ENCODE measurements at regions not wholly inside any gene's neighbourhood (a gene's known extent, or its start where the extent isn't known, plus 50 kb on each side); places are given as distances from the start of the nearest gene placed in this dataset.
A peak's percentile ranks its signal among the peaks of the same experiment; 100 is the strongest.

DNA sequence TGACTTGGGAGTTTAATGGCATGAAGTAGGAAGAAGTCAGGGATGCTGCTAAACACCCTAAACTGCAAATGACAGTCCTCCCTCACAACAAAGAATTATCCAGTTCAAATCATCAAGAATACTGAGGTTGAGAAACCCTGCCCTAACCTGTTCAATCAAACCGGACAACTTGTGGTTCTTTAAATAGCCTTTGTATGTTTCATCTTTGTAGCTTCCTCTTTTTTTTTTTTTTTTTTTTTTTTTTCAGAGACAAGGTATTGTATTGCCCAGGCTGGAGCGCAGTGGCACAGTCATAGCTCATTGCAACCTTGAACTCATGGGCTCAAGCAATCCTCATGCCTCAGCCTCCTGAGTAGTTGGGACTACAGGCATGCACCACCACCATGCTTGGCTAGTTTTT is 52.5 kb upstream of the TTC29 start:
- DNase-seq, result no peak

DNA sequence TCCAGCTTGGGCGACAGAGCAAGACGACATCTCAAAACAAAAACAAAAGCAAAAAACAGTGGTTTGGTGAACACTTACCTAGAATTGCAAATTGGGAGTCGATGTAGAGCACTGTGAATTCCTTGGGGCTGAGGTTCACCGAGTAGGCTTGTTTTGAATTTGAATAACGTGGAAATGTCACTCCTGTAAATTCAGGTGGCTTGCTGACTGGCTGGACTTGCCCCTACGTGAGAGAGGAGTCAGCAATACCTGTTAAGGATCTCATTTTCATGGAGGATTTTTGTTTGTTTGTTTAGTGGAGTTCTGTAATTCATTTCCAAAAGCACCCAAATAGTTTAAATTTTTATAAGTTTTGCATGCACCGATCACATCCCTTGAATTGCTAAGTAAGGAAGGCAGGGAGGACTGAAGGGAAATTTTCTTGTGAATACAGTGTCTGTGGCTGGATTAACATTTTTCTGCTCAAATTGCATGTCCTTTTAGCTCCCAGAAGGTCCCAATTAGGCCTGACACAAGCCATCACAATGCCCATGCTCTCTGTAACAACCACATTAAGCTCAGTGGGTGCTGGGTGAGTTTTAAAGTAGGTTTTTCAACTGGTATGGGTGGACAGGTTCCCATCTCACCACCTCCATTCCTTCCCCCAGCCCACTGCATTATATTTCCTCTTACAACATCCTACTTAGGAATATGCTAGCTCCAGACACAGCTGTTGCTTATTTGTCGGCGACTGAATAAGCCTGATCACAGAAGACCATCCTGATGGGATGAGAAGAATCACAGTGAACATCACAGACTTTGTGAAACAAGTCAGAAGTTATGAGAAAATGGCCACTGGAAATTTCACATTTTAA is 58.5 kb upstream of the TTC29 start:
- DNase-seq, result no peak

DNA sequence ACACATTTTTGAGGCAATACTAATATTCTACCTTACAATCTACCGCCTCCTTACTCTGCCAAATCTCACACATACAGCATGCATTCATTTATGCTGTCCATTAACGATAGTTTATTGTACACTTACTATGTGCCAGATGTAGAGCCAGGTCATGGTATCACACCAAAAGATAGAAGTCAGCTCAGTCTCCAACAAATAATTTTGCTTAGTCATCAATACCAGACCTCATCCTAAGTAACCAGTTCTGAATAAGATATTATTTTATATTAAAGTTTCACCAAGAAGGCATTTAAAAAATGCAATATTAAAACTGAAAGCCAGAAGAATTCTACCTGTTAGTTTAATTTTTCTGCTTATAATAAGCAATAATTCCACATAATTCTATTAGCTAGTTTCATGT is 60.6 kb upstream of the TTC29 start:
- DNase-seq, result no peak

DNA sequence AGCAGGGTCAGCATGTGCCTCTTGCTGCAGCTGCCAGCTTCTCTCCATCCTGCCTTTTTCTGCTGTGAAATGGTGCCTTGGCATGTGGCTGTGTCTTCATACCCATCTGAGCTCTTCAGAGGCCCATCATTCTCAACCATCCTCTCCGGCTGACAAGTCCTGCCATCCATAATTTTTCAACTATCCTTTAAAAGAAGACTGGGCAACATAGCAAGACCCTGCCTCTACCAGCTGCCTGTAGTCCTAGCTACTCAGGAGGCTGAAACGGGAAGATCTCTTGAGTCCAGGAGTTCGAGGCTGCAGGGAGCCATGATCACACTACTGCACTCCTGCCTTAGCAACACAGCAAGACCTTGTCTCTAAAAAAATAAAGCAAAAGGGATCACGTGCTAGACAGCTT is 64.2 kb upstream of the TTC29 start:
- no peak for DNase-seq

DNA sequence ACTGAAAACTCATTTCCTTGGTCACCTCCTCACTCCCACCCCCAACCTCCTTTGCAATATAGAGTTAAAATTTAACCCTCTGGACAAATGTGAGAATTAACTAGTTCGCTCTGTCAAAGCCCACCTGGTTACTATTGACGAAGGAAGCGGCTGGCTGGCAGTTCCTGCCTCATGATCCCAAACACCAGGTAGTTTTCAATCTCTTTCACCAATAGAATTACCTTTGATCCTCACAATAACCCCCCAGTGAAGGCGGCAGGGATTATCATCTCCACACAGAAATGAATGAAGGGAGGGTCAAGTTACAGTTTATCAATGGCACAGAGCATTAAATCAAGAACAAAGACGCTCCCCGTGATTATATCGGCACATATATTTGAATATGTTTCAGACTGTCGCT is 65.7 kb upstream of the TTC29 start:
- no peak for DNase-seq

DNA sequence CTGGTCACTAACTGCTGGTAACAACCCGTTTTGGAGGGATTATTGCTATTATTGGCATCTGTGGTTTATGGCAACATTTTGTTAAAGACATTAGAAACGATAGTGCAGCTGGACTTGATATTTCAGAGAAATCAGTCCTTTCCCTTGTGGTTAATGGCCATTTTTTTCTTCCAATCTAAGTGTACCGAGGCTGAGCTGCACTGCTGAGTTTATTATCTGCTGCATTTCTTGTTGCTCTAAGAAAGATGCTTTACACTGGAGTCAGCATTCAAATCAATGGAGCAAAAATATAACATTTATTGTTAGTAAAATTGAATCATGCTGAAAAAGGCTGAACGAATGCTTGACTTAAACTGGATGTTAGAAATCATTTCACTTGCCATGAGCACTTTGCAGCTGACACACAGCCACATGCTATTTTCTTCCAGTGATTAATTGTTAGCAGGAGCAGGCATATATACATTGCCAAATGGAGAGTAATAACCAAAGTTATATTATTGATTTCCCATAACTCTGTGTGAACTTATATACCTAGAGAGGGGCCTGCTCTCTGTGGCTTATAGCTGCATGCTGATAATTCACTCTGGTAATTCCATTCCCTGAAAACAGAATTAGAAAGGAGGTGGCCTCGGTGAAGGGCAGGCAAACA is 66.5 kb upstream of the TTC29 start:
- no peak for DNase-seq

DNA sequence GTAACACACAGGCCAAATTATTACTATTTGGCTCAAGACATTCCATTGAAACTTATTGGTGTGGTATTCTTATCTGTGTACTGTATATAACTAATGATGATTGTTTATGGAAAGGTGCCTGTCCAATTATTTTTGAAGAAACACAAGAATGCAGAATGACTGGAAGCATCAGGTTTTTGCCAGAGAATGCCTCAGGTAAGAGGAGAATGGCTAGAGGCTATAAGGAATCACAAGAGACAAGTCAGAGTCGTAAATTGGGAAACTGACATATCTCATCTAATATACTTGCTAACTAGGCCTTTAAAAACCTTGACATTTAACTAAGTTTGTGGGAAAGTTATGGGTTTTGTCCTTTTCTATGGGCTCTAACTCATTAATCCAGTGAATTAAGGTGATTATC is 69.3 kb upstream of the TTC29 start:
- no peak for DNase-seq

DNA sequence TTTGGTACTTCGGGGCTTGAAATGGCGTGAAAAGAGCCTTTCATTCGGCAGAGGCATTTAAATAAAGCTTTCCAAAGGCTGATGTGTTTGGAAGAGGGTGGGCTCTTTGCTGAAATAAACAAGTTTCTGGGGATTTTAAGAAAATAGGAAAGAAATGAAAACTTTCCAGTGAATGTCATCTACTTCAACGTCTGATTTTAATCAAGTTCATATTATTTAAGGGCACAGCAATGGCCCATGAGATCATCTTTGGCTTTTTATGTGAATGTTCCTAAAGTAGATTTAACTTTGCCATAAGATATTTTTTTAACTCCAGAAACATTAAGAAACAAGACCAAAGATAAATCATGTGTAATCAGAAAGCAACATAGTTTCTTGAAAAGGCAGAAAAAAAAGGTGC is 69.8 kb upstream of the TTC29 start:
- DNase-seq, result no peak

DNA sequence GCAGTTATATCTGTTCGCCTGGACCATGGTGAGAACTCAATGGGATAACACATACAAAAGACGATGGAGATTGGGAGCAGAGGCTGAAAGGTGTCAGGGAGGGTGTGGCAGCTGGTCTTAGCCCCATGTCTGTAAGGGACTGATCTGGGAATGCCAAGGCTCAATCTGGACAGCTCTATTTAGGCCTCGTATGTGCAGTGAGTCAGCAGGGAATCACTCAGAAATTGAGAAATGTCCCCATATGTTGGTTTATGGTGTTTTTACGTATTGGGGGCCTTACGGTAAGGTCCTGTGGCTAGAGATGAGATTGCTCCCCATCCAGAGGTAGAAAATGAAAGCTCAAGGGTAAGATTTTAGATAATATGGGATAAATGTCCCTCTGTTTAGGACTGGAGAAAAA is 71.4 kb upstream of the TTC29 start:
- no peak for DNase-seq

DNA sequence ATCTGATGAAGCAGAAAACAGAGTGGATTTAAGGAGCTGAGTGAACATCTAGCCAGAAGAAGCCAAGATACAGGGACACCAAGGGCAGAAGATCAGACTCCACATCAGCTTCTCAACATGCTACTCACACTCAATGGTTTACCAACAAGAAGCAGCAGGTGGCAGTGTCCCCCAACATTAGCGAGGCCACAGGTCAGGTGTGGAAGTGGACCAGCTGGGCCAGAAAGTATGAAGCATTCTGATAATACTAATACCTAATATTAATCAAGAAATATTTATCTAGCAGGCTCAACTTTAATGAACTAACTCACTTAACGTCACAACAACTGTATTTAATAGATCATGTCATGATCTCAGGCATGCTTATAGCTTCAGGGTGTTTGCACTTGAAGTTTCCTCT is 73.4 kb upstream of the TTC29 start:
- peak; percentile 37 to 44 for DNase-seq

DNA sequence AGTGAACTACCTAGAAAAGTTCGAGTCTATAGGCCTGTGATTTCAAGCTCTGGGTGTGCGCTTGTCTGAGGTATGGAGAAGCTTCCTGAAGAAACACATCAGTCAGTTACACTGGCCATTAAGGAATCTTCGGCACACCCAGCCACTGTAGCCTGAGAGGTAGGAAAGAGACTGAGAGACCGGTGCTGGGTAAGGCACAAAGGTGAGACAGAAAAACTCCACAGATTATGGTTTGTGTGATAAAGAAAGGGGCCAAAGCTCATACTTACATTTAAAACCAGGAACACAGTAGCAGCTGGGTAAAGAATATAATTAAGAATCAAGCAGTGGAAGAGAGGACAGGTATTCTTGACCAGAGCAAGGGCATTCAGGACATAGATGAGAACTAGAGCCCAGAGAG is 74.8 kb upstream of the TTC29 start:
- no peak for DNase-seq

DNA sequence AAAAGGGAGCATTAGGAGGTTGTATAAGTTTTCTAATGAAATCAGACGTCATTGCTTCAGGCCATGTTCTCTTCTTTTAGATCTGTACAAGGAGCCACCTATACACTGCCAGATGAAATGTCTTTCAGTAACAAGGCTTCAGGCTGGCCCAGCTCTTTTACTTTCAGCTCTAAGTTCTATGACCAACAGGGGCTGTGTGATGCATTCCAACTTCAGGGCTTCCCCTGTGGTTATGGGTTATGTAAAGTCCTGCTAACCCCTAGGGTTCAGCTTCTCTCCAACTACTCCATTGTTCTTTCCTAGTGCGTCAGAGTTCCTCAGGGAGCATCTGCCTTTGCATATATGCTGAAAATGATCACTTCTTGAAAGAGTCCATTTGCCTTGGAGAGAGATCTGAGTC is 79.4 kb upstream of the TTC29 start:
- no peak for DNase-seq

DNA sequence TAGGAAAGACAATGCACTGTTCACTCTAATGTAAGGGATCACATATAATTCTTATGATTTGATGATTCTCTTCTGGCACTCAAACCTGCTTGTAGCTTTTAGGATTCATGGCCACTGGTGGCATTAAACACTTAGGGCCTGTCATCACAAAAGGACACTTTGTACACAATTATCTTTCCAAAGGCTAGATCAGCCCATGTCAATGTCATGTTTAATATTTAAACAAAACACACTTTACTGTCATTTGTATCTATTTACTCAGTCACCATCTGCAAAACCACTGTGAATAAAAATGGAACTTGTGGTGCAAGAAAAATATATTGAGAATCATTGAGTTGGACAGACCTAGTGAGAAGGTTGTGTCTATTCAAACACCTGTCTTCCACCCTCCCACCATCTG is 83.6 kb upstream of the TTC29 start:
- no peak for DNase-seq

DNA sequence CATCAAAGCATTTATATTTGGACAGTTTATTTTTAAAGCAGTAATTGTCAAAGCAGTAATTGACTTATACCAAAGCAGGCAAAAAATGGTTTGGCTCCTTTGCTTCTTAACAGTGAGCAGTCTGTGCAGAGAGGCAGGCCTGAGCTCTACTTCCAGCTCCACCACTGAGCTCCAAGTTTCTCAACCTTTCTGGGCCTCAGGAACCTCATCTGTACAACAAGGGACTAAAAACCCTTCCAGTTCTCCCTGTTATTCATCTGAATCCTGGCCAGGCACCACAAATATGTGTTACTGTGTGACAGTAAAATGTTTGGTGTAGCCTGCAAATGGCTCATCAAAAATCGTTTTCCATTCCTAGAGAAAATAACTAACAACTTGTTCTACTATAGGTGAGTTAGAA is 88.7 kb upstream of the TTC29 start:
- no peak for DNase-seq

DNA sequence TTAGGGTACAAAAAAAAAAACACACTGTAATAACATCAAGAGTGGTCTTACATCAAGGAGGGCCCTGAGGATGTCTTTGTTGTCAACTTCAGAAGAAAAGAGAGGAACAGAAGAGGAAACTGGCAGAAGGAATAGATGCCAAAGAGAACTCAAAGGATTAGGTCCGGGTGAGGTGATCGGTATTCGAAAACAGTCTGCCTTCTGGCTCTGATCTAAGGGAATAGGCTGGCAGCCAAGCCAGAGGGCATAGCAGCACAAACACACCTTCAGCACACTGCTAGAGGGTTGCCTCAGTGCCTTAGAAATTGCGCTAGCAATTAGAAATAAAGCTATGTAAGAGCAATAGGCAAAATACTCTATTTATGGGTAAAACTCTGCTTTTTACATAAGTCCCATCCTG is 91.4 kb upstream of the TTC29 start:
- no peak for DNase-seq

DNA sequence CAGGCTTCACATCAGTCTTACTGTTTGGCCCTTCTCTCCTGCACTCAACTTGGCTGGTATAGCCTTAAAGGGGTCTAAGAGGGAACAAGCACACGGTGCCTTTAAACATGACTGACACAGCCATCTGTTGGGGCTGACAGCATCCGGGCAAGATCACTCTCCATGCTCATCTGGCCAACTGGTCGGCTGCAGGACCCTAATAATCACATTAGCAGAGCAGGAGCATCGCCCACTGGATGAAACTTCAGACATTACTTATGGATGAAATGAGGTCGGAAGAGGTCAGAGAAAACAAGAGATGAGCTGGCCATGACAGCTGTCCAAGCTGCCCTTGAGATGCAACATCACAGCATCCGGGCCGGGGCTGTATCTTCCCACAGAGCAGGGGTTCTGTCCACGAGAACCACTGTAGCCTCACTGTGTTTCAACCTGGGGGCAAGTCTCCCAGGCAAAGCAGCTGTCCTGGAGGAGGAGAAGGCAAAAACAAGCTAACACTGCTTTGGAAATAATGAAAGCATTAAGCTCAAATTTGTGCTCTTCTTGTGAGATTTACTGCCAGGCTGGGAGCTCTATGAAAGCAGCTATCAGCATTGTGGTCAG is 94.4 kb upstream of the TTC29 start:
- no peak for DNase-seq

DNA sequence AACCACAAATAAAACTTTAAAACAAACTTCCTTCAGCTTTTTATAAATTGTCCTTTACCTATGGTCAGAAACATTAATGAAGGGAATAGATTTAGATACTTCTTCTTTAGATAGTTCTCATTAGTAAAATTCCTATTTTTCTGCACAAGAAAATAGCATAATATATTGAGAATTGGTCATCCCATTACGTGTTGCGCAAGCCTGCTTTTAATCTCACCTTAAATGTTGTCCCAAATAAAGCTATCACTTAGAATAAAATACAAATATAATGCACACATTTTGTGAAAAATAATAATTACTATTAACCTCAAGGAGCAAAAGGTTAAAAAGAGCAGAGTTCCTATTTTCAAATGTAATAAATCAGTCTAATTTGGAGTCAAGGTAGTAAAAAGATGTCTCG is 95.2 kb upstream of the TTC29 start:
- no peak for DNase-seq

DNA sequence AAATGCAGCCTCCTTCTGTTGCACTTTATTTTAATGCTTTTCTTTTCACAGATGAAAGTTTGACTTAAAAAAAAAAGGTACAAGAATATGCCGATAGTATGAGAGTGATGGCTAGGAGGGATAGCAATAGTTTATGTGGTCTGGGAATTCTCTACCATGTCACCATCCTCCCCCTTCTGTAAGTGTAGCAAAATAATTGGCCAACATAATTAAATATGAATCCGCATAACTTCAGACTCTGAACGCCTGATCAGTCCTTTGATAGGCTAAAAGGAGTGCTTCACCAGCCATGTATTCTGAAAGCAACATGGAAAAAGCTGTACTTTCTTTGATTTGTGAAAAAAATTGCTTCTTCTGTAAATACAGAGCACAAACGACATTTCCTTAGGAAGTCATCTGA is 95.7 kb upstream of the TTC29 start:
- DNase-seq, result no peak

DNA sequence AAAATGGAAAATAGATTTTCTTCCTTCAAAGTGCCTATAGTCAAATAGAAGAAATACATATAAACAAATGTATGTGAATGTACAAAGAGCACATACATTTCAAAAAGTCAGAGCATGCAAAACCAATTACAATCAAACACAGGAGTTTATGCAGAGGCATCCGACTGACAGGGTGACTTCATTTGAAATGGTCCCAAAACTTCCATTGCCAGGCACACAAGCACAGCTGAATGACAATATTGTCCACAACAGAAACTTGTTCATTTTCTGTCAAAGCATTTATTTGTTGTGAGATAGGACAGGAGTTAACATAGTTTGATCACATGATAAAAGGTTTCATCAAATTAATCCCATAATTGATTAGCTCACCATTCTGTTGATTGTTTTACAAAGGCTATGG is 96.4 kb upstream of the TTC29 start:
- no peak for DNase-seq

DNA sequence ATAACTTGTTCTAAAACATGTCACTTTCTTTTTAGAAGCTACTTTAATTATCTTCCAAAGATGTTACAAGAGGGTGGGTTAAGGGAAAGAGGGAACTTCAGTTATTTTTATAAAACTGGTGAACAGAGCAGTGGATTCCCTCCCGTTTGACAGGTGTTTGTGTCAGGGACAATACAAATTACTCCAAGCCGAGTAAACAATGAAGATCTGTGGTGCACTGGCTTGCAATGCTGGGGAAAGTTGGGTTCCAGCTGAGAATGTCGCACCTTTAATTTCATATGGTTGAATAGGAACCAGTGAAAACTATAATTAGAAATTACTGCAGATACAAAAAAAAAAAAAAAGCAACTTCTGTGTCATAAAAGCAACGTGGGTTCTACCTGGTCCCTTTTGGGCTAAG is 98.6 kb upstream of the TTC29 start:
- no peak for DNase-seq

DNA sequence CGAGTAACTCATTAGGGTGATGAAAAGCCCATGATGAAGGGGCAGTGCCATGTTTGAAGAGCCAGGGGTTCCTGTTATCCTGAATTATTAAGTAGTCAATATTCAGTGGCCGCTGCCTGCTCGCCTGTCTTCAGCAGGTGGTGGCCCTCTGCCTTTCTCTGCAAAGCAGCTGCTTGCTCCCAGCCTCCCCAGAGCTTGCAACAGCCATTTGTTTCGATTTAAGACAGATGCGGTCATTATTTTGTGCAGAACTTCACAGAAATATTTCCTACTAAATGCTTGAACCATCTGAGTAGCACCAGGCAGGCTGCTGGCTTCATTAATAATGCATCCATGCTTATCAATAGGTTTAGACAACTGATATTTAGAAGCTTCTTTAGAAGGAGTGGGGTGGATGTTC is 104.3 kb upstream of the TTC29 start:
- no peak for DNase-seq

DNA sequence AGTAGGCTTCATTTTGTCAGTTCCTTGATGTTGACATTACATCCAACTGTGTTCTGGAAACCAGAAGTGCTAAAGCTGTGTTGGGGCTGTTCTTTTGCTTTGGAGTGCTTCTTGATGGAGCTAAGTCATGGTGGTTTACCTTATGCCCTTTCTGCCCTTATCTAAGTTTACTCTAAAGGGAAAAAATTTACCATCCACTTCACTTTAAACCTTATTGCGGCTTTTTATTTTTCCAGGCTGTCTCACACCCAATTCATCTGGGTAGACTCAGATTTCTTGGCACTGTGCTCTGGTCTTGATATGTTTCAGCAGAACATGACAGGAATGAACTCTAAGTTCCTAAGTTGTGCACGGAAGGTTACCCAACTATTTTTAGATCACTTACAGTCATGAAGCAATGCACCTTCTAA is 104.7 kb upstream of the TTC29 start:
- no peak for DNase-seq

DNA sequence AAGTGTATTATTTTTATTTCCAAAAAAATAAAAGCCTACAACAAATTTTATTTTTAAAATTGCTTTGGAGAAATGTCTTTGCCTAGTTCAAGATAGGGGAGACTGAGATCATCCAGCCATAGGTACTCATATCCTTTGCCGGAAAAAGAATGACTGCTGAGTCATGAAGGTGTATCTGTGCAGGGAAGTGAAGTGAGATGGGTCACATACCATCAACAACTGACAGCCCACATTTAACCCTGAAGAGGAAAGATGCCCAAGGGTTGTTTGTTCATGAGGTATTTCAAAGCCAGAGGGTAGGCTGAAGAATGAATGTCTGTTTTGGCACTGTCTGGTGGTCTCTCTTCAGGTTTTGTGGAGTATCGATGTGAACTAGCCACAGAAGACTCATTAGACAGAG is 106.7 kb upstream of the TTC29 start:
- no peak for DNase-seq

DNA sequence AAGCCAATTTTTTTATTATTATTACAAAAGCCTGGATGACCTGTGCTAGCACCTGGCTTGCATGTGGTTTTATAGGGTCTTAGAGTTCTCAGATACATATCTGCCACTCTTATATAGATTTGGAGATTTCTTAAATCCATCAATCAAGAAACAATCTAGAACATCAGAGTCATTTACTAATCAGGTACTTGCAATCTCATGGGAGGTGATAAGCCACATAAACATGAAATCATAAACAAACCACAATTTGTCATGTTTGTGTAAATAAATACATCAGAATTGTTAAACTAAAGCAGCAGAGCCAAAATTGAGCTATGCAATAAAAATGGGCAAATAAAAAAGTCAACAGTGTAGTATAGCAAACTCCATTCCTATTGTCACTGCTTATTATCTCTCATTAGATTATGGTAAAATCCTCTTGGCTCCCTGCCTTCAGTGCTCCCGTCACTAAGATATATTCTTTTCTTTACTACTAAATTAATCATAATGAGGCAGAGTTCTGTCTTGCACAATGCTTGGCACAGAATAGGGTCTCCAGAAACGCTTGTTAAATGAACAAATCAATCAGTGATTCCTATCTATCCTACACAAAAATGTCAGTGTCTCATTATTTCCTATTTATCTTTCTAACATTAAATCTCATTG is 108.7 kb upstream of the TTC29 start:
- DNase-seq, result no peak
